ENCODE measurements at regions not wholly inside any gene's neighbourhood (a gene's known extent, or its start where the extent isn't known, plus 50 kb on each side); places are given as distances from the start of the nearest gene placed in this dataset.

GRCh38 chr18:40357536-40357935 is 1597.5 kb upstream of the PIK3C3 start:
- Histone ChIP-seq H3K9me3 (ENCODE audit: control insufficient read depth, low read length) (no peaks in the 10 kb centered on the region), H3K36me3 (ENCODE audit: control insufficient read depth, insufficient read depth, low read length) (no peaks in the 10 kb centered on the region), H3K4me3 (ENCODE audit: insufficient read depth, low read depth, low read length, poor library complexity, severe bottlenecking) (no peak overlapping the region), H3K27ac (ENCODE audit: insufficient read depth, low read length, poor library complexity, severe bottlenecking) (no peak overlapping the region), H3K4me1 (ENCODE audit: control insufficient read depth, insufficient read depth, low read length, poor library complexity, severe bottlenecking) (no peaks in the 10 kb centered on the region), H3K27me3 (replicated peaks; ENCODE audit: control insufficient read depth, insufficient read depth, low read length, poor library complexity, severe bottlenecking) (no peaks in the 10 kb centered on the region)
- DNase-seq, result no peak

GRCh38 chr18:40356168-40356567 is 1598.9 kb upstream of the PIK3C3 start:
- no peak overlapping the region for H3K4me3 ChIP-seq (ENCODE audit: insufficient read depth, low read depth, low read length, poor library complexity, severe bottlenecking)
- H3K4me1 ChIP-seq (ENCODE audit: control insufficient read depth, insufficient read depth, low read length, poor library complexity, severe bottlenecking), result no peaks in the 10 kb centered on the region
- no peak overlapping the region for H3K27ac ChIP-seq (ENCODE audit: insufficient read depth, low read length, poor library complexity, severe bottlenecking)
- no peaks in the 10 kb centered on the region for H3K9me3 ChIP-seq (ENCODE audit: control insufficient read depth, low read length)
- DNase-seq, result no peak
- no peaks in the 10 kb centered on the region for H3K36me3 ChIP-seq (ENCODE audit: control insufficient read depth, insufficient read depth, low read length)
- no peaks in the 10 kb centered on the region for H3K27me3 ChIP-seq (replicated peaks; ENCODE audit: control insufficient read depth, insufficient read depth, low read length, poor library complexity, severe bottlenecking)

GRCh38 chr18:40355726-40356125 is 1599.3 kb upstream of the PIK3C3 start:
- DNase-seq, result no peak
- no peaks in the 10 kb centered on the region for H3K36me3 ChIP-seq (ENCODE audit: control insufficient read depth, insufficient read depth, low read length)
- H3K27me3 ChIP-seq (replicated peaks; ENCODE audit: control insufficient read depth, insufficient read depth, low read length, poor library complexity, severe bottlenecking), result no peaks in the 10 kb centered on the region
- H3K4me1 ChIP-seq (ENCODE audit: control insufficient read depth, insufficient read depth, low read length, poor library complexity, severe bottlenecking), result no peaks in the 10 kb centered on the region
- H3K27ac ChIP-seq (ENCODE audit: insufficient read depth, low read length, poor library complexity, severe bottlenecking), result no peak overlapping the region
- no peak overlapping the region for H3K4me3 ChIP-seq (ENCODE audit: insufficient read depth, low read depth, low read length, poor library complexity, severe bottlenecking)
- H3K9me3 ChIP-seq (ENCODE audit: control insufficient read depth, low read length), result no peaks in the 10 kb centered on the region

GRCh38 chr18:40348196-40348595 is 1606.8 kb upstream of the PIK3C3 start:
- H3K4me1 ChIP-seq (ENCODE audit: control insufficient read depth, insufficient read depth, low read length, poor library complexity, severe bottlenecking), result no peaks in the 10 kb centered on the region
- H3K9me3 ChIP-seq (ENCODE audit: control insufficient read depth, low read length), result no peaks in the 10 kb centered on the region
- H3K27ac ChIP-seq (ENCODE audit: insufficient read depth, low read length, poor library complexity, severe bottlenecking), result no peak overlapping the region
- DNase-seq, result no peak
- no peaks in the 10 kb centered on the region for H3K36me3 ChIP-seq (ENCODE audit: control insufficient read depth, insufficient read depth, low read length)
- H3K4me3 ChIP-seq (ENCODE audit: insufficient read depth, low read depth, low read length, poor library complexity, severe bottlenecking), result no peak overlapping the region
- H3K27me3 ChIP-seq (replicated peaks; ENCODE audit: control insufficient read depth, insufficient read depth, low read length, poor library complexity, severe bottlenecking), result no peaks in the 10 kb centered on the region

GRCh38 chr18:40347261-40347660 is 1607.8 kb upstream of the PIK3C3 start:
- H3K36me3 ChIP-seq (ENCODE audit: control insufficient read depth, insufficient read depth, low read length), result no peaks in the 10 kb centered on the region
- no peak for DNase-seq
- no peaks in the 10 kb centered on the region for H3K27me3 ChIP-seq (replicated peaks; ENCODE audit: control insufficient read depth, insufficient read depth, low read length, poor library complexity, severe bottlenecking)
- no peaks in the 10 kb centered on the region for H3K9me3 ChIP-seq (ENCODE audit: control insufficient read depth, low read length)
- no peaks in the 10 kb centered on the region for H3K4me1 ChIP-seq (ENCODE audit: control insufficient read depth, insufficient read depth, low read length, poor library complexity, severe bottlenecking)
- H3K4me3 ChIP-seq (ENCODE audit: insufficient read depth, low read depth, low read length, poor library complexity, severe bottlenecking), result no peak overlapping the region
- no peak overlapping the region for H3K27ac ChIP-seq (ENCODE audit: insufficient read depth, low read length, poor library complexity, severe bottlenecking)

- Histone ChIP-seq H3K36me3 (ENCODE audit: control insufficient read depth, insufficient read depth, low read length) (no peaks in the 10 kb centered on the region), H3K9me3 (ENCODE audit: control insufficient read depth, low read length) (no peaks in the 10 kb centered on the region), H3K4me1 (ENCODE audit: control insufficient read depth, insufficient read depth, low read length, poor library complexity, severe bottlenecking) (no peaks in the 10 kb centered on the region), H3K27ac (ENCODE audit: insufficient read depth, low read length, poor library complexity, severe bottlenecking) (no peak overlapping the region), H3K27me3 (replicated peaks; ENCODE audit: control insufficient read depth, insufficient read depth, low read length, poor library complexity, severe bottlenecking) (no peaks in the 10 kb centered on the region), H3K4me3 (ENCODE audit: insufficient read depth, low read depth, low read length, poor library complexity, severe bottlenecking) (no peak overlapping the region)
- no peak for DNase-seq
These were observed 1608.9 kb upstream of the PIK3C3 start for GRCh38 chr18:40346146-40346545.

- DNase-seq, result no peak
- Histone ChIP-seq H3K27me3 (replicated peaks; ENCODE audit: control insufficient read depth, insufficient read depth, low read length, poor library complexity, severe bottlenecking) (no peaks in the 10 kb centered on the region), H3K4me3 (ENCODE audit: insufficient read depth, low read depth, low read length, poor library complexity, severe bottlenecking) (no peak overlapping the region), H3K4me1 (ENCODE audit: control insufficient read depth, insufficient read depth, low read length, poor library complexity, severe bottlenecking) (no peaks in the 10 kb centered on the region), H3K27ac (ENCODE audit: insufficient read depth, low read length, poor library complexity, severe bottlenecking) (no peak overlapping the region), H3K9me3 (ENCODE audit: control insufficient read depth, low read length) (no peaks in the 10 kb centered on the region), H3K36me3 (ENCODE audit: control insufficient read depth, insufficient read depth, low read length) (no peaks in the 10 kb centered on the region)
These were observed 1613.3 kb upstream of the PIK3C3 start for GRCh38 chr18:40341701-40342100.

GRCh38 chr18:40338284-40338683 is 1616.8 kb upstream of the PIK3C3 start:
- Histone ChIP-seq H3K4me3 (ENCODE audit: insufficient read depth, low read depth, low read length, poor library complexity, severe bottlenecking) (no peak overlapping the region), H3K9me3 (ENCODE audit: control insufficient read depth, low read length) (no peaks in the 10 kb centered on the region), H3K4me1 (ENCODE audit: control insufficient read depth, insufficient read depth, low read length, poor library complexity, severe bottlenecking) (no peaks in the 10 kb centered on the region), H3K27ac (ENCODE audit: insufficient read depth, low read length, poor library complexity, severe bottlenecking) (no peak overlapping the region), H3K27me3 (replicated peaks; ENCODE audit: control insufficient read depth, insufficient read depth, low read length, poor library complexity, severe bottlenecking) (no peaks in the 10 kb centered on the region), H3K36me3 (ENCODE audit: control insufficient read depth, insufficient read depth, low read length) (no peaks in the 10 kb centered on the region)
- no peak for DNase-seq

- Histone ChIP-seq H3K27me3 (replicated peaks; ENCODE audit: control insufficient read depth, insufficient read depth, low read length, poor library complexity, severe bottlenecking) (no peaks in the 10 kb centered on the region), H3K4me1 (ENCODE audit: control insufficient read depth, insufficient read depth, low read length, poor library complexity, severe bottlenecking) (no peaks in the 10 kb centered on the region), H3K36me3 (ENCODE audit: control insufficient read depth, insufficient read depth, low read length) (no peaks in the 10 kb centered on the region), H3K9me3 (ENCODE audit: control insufficient read depth, low read length) (no peaks in the 10 kb centered on the region), H3K27ac (ENCODE audit: insufficient read depth, low read length, poor library complexity, severe bottlenecking) (no peak overlapping the region), H3K4me3 (ENCODE audit: insufficient read depth, low read depth, low read length, poor library complexity, severe bottlenecking) (no peak overlapping the region)
- no peak for DNase-seq
These were observed 1628.0 kb upstream of the PIK3C3 start for GRCh38 chr18:40326985-40327384.

GRCh38 chr18:40325988-40326387 is 1629.0 kb upstream of the PIK3C3 start:
- H3K4me1 ChIP-seq (ENCODE audit: control insufficient read depth, insufficient read depth, low read length, poor library complexity, severe bottlenecking), result no peaks in the 10 kb centered on the region
- no peaks in the 10 kb centered on the region for H3K36me3 ChIP-seq (ENCODE audit: control insufficient read depth, insufficient read depth, low read length)
- no peak overlapping the region for H3K27ac ChIP-seq (ENCODE audit: insufficient read depth, low read length, poor library complexity, severe bottlenecking)
- no peak overlapping the region for H3K4me3 ChIP-seq (ENCODE audit: insufficient read depth, low read depth, low read length, poor library complexity, severe bottlenecking)
- H3K9me3 ChIP-seq (ENCODE audit: control insufficient read depth, low read length), result no peaks in the 10 kb centered on the region
- no peaks in the 10 kb centered on the region for H3K27me3 ChIP-seq (replicated peaks; ENCODE audit: control insufficient read depth, insufficient read depth, low read length, poor library complexity, severe bottlenecking)
- DNase-seq, result no peak

- Histone ChIP-seq H3K27ac (ENCODE audit: insufficient read depth, low read length, poor library complexity, severe bottlenecking) (no peak overlapping the region), H3K9me3 (ENCODE audit: control insufficient read depth, low read length) (no peaks in the 10 kb centered on the region), H3K4me3 (ENCODE audit: insufficient read depth, low read depth, low read length, poor library complexity, severe bottlenecking) (no peak overlapping the region), H3K27me3 (replicated peaks; ENCODE audit: control insufficient read depth, insufficient read depth, low read length, poor library complexity, severe bottlenecking) (no peaks in the 10 kb centered on the region), H3K4me1 (ENCODE audit: control insufficient read depth, insufficient read depth, low read length, poor library complexity, severe bottlenecking) (no peaks in the 10 kb centered on the region), H3K36me3 (ENCODE audit: control insufficient read depth, insufficient read depth, low read length) (no peaks in the 10 kb centered on the region)
- DNase-seq, result no peak
These were observed 1640.8 kb upstream of the PIK3C3 start for GRCh38 chr18:40314199-40314598.

Data from effector memory CD4-positive, alpha-beta T cell (primary cell).